IMR-90 (cell line): ENCODE measurements at regions not wholly inside any gene's neighbourhood (a gene's known extent, or its start where the extent isn't known, plus 50 kb on each side); places are given as distances from the start of the nearest gene placed in this dataset.

Source experiments
- ATAC-seq: fragments of 200-7000 bp; cut with Tn5 transposase; 2 replicates; pipeline ENCODE4 v1.9.1; 2020; ENCODE audit warnings: low read depth, mild to moderate bottlenecking, moderate library complexity
- BruUV-seq: library from RNA; stranded (reverse); fragments of 400-500 nt; replicated peaks from 2 replicates; lab custom pipeline; 2021; lab: Mats Ljungman, UMichigan
- CTCF ChIA-PET: fragments of 300-600 bp; formaldehyde crosslinking; extraction: SDS; loops from one replicate; lab custom pipeline; 2021; ENCODE audit warnings: antibody characterized with exemption; lab: Yijun Ruan, JAX
- POLR2A ChIA-PET: fragments of 300-600 bp; sonication (Branson Sonifier 250); formaldehyde crosslinking; loops from one replicate; lab custom pipeline; 2022; ENCODE audit warnings: antibody characterized with exemption; ENCODE audit not compliant: unreplicated experiment; lab: Charles Lee
- DNase-seq: peaks from one replicate; pipeline ENCODE4 v3.0.0; 2013
- H2AFZ ChIP-seq: replicated peaks from 2 replicates; pipeline ENCODE3; 2013; ENCODE audit warnings: low read length, mild to moderate bottlenecking; ENCODE audit not compliant: poor library complexity
- H2AK5ac ChIP-seq: 2 replicates; pipeline ENCODE4 v1.6.1; 2013; ENCODE audit warnings: low read depth, low read length, inconsistent platforms
- H2AK9ac ChIP-seq: replicated peaks from 2 replicates; pipeline ENCODE3; 2013; ENCODE audit warnings: mild to moderate bottlenecking, low read depth, low read length, moderate library complexity; ENCODE audit not compliant: poor library complexity
- H2BK120ac ChIP-seq: 2 replicates; pipeline ENCODE4 v1.6.1; 2013; ENCODE audit warnings: low read depth, low read length, inconsistent platforms
- H2BK15ac ChIP-seq: 3 replicates; pipeline ENCODE4 v1.6.1; 2013; ENCODE audit warnings: low read depth, low read length, inconsistent platforms
- H2BK20ac ChIP-seq: 2 replicates; pipeline ENCODE4 v1.6.1; 2013; ENCODE audit warnings: low read depth, mild to moderate bottlenecking, inconsistent platforms, low read length, moderate library complexity
- H2BK5ac ChIP-seq: 2 replicates; pipeline ENCODE4 v1.6.1; 2013; ENCODE audit warnings: mild to moderate bottlenecking, low read depth, low read length, inconsistent platforms; ENCODE audit not compliant: poor library complexity, severe bottlenecking
- H3K14ac ChIP-seq: replicated peaks from 2 replicates; pipeline ENCODE4 v1.6.1; 2013; ENCODE audit warnings: low read depth, low read length, inconsistent platforms
- H3K18ac ChIP-seq: 2 replicates; pipeline ENCODE4 v1.6.1; 2013; ENCODE audit warnings: low read depth, low read length, control low read depth
- H3K23ac ChIP-seq: 2 replicates; pipeline ENCODE4 v1.6.1; 2013; ENCODE audit warnings: low read depth, low read length, inconsistent platforms
- H3K27ac ChIP-seq: 2 replicates; pipeline ENCODE4 v1.5.1; 2013; ENCODE audit warnings: mild to moderate bottlenecking, control low read depth, low read length; ENCODE audit not compliant: insufficient read depth
- H3K27me3 ChIP-seq: 2 replicates; pipeline ENCODE4 v1.6.1; 2013; ENCODE audit warnings: low read length; ENCODE audit not compliant: control insufficient read depth, insufficient read depth
- H3K36me3 ChIP-seq: 2 replicates; pipeline ENCODE4 v1.6.1; 2013; ENCODE audit warnings: low read length, mixed read lengths; ENCODE audit not compliant: control insufficient read depth, insufficient read depth
- H3K4ac ChIP-seq: 2 replicates; pipeline ENCODE4 v1.6.1; 2013; ENCODE audit warnings: low read depth, low read length, inconsistent platforms
- H3K4me1 ChIP-seq: 2 replicates; pipeline ENCODE4 v1.6.1; 2013; ENCODE audit warnings: low read length, mixed read lengths; ENCODE audit not compliant: control insufficient read depth, insufficient read depth
- H3K4me2 ChIP-seq: 2 replicates; pipeline ENCODE4 v1.6.1; 2013; ENCODE audit warnings: low read depth, mild to moderate bottlenecking, control low read depth, low read length, moderate library complexity
- H3K4me3 ChIP-seq: 2 replicates; pipeline ENCODE4 v1.5.1; 2013; ENCODE audit warnings: low read depth, mild to moderate bottlenecking, control low read depth, low read length, moderate library complexity; ENCODE audit not compliant: insufficient read depth
- H3K56ac ChIP-seq: 2 replicates; pipeline ENCODE4 v1.6.1; 2013; ENCODE audit warnings: low read length, inconsistent platforms; ENCODE audit not compliant: insufficient read depth; ENCODE audit errors: extremely low read depth
- H3K79me1 ChIP-seq, 2 experiments: 2 replicates each; pipeline ENCODE4 v1.6.1; 2013; ENCODE audit warnings: low read length in 2 of 2, inconsistent platforms in 1 of 2, low read depth in 1 of 2
- H3K9ac ChIP-seq: 2 replicates; pipeline ENCODE4 v1.6.1; 2013; ENCODE audit warnings: low read depth, low read length, control low read depth
- H3K9me1 ChIP-seq: 2 replicates; pipeline ENCODE4 v1.6.1; 2013; ENCODE audit warnings: low read length, inconsistent platforms; ENCODE audit not compliant: insufficient read depth
- H3K9me3 ChIP-seq: 2 replicates; pipeline ENCODE4 v1.6.1; 2013; ENCODE audit warnings: low read length; ENCODE audit not compliant: control insufficient read depth, insufficient read depth
- H4K20me1 ChIP-seq: 2 replicates; pipeline ENCODE4 v1.6.1; 2013; ENCODE audit warnings: low read length, inconsistent platforms; ENCODE audit not compliant: insufficient read depth
- H4K5ac ChIP-seq: 2 replicates; pipeline ENCODE4 v1.6.1; 2013; ENCODE audit warnings: mild to moderate bottlenecking, low read depth, low read length, control low read depth
- H4K8ac ChIP-seq, 2 experiments: 2 replicates each; pipeline ENCODE4 v1.6.1; 2013; ENCODE audit warnings: low read depth in 2 of 2, low read length in 2 of 2, control low read depth in 1 of 2, inconsistent platforms in 1 of 2
- H4K91ac ChIP-seq: 2 replicates; pipeline ENCODE4 v1.6.1; 2013; ENCODE audit warnings: low read depth, low read length, inconsistent platforms; ENCODE audit not compliant: insufficient read depth
- CHD1 ChIP-seq: IDR thresholded peaks from 2 replicates; pipeline ENCODE4 v1.6.1; 2012; ENCODE audit warnings: low read depth, low read length, improper control_type of control experiment
- CTCF ChIP-seq: conservative IDR thresholded peaks from 2 replicates; pipeline ENCODE4 v1.5.1; 2012; ENCODE audit warnings: mild to moderate bottlenecking, low read depth, low read length, improper control_type of control experiment
- MAFK ChIP-seq: IDR thresholded peaks from 2 replicates; pipeline ENCODE4 v1.6.1; 2012; ENCODE audit warnings: low read depth, low read length, improper control_type of control experiment
- MAZ ChIP-seq: IDR thresholded peaks from 2 replicates; pipeline ENCODE4 v1.6.1; 2012; ENCODE audit warnings: low read depth, mild to moderate bottlenecking, low read length, improper control_type of control experiment, moderate library complexity, borderline replicate concordance
- MXI1 ChIP-seq: IDR thresholded peaks from 2 replicates; pipeline ENCODE4 v1.6.1; 2012; ENCODE audit warnings: low read depth, mild to moderate bottlenecking, low read length, moderate library complexity, borderline replicate concordance
- NFE2L2 ChIP-seq: fragments of 150-350 bp; IDR thresholded peaks from 2 replicates; pipeline ENCODE4 v1.6.1; 2016; ENCODE audit warnings: low read depth, mild to moderate bottlenecking, low read length
- RAD21 ChIP-seq: IDR thresholded peaks from 2 replicates; pipeline ENCODE4 v1.6.1; 2012; ENCODE audit warnings: low read length, improper control_type of control experiment
- RFX5 ChIP-seq: IDR thresholded peaks from 2 replicates; pipeline ENCODE4 v1.8.0; 2012; ENCODE audit warnings: low read depth, mild to moderate bottlenecking, low read length, moderate library complexity
- WGBS, 2 experiments: methylation state at CpG; one replicate each; pipeline versions ENCODE4 v1.1.5 to v1.1.7; 2013; ENCODE audit warnings: missing lambda C conversion rate in 2 of 2; ENCODE audit not compliant: insufficient read length in 1 of 2; ENCODE audit errors: extremely low coverage in 2 of 2; 5-methylcytosine and 5-hydroxymethylcytosine counted together
- dilution Hi-C: fragments of 300-500 bp; cut with HindIII; formaldehyde crosslinking; loops from one replicate; pipeline ENCODE4 v1.14.3; 2018; ENCODE audit warnings: low sequenced_read_pairs; ENCODE audit not compliant: unreplicated experiment
- in situ Hi-C: fragments of 300-500 bp; cut with MboI; formaldehyde crosslinking; loops from 3 replicates; pipeline ENCODE4 v1.14.3; 2019; ENCODE audit warnings: low sequenced_read_pairs, inconsistent platforms, mixed read lengths
- intact Hi-C: fragments of 100-400 bp; cut with micrococcal nuclease; formaldehyde crosslinking; loops from 2 replicates; pipeline ENCODE4 v1.10.0; 2022
- TF ChIP-seq, protein P1 (sequence below): fragments of 150-350 bp; IDR thresholded peaks from 2 replicates; pipeline ENCODE4 v1.6.1; 2017; ENCODE audit warnings: mild to moderate bottlenecking, antibody characterized with exemption, low read length, low read depth

GRCh38 chr2:4679391-4679790 is 976.0 kb downstream of the DCDC2C start:
- Histone ChIP-seq H4K20me1 (no peaks in the 10 kb centered on the region), H3K9me3 (peaks cover 25% of the 10 kb centered on the region), H3K4me2 (no peak overlapping the region), H2BK20ac (no peak overlapping the region), H3K4me3 (no peak overlapping the region), H3K4me1 (no peaks in the 10 kb centered on the region), H3K36me3 (no peaks in the 10 kb centered on the region), H2BK5ac (no peak overlapping the region), H3K14ac (no peak overlapping the region), H4K8ac (no peak overlapping the region), H3K27me3 (no peaks in the 10 kb centered on the region), H3K9me1 (no peaks in the 10 kb centered on the region), H3K56ac (no peak overlapping the region), H3K4ac (no peak overlapping the region), H4K91ac (no peak overlapping the region), H2AK9ac (no peak overlapping the region), H3K79me1 (no peaks in the 10 kb centered on the region), H2BK120ac (no peak overlapping the region), H3K23ac (no peak overlapping the region), H2AFZ (peak overlapping the region; percentile 51), H2AK5ac (no peak overlapping the region), H3K18ac (no peak overlapping the region), H4K5ac (no peak overlapping the region), H3K27ac (no peak overlapping the region), H3K9ac (no peak overlapping the region), H2BK15ac (no peak overlapping the region)
- ChIA-PET CTCF (no interaction called here), POLR2A (no interaction called here)
- in situ Hi-C loops = no loop called here
- ATAC-seq (no peak), DNase-seq (no peak)
- no TSS peak for BruUV-seq
- 80% methylated on average over 1 of the region's 5 CpGs; no CpG with 5 or more reads in 1 of the 2 experiments for WGBS, 2 experiments
- TF ChIP-seq MXI1 = no peak
- TF ChIP-seq NFE2L2 = no peak
- TF ChIP-seq CHD1 = no peak
- TF ChIP-seq, protein P1, sequence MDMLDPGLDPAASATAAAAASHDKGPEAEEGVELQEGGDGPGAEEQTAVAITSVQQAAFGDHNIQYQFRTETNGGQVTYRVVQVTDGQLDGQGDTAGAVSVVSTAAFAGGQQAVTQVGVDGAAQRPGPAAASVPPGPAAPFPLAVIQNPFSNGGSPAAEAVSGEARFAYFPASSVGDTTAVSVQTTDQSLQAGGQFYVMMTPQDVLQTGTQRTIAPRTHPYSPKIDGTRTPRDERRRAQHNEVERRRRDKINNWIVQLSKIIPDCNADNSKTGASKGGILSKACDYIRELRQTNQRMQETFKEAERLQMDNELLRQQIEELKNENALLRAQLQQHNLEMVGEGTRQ = no peak
- no peak for TF ChIP-seq MAFK
- no peak for TF ChIP-seq RFX5
- TF ChIP-seq MAZ = no peak
- TF ChIP-seq RAD21 = no peak
- no peak for TF ChIP-seq CTCF
- dilution Hi-C loops = no loop called here
- intact Hi-C loops = no loop called here
